22Rv1 (cell line): ENCODE measurements at regions not wholly inside any gene's neighbourhood (a gene's known extent, or its start where the extent isn't known, plus 50 kb on each side); places are given as distances from the start of the nearest gene placed in this dataset.

Source experiments
- CTCF ChIP-seq: fragments of 450-650 bp; IDR thresholded peaks from 2 replicates; pipeline ENCODE4 v1.5.1; 2017; ENCODE audit warnings: mild to moderate bottlenecking
- ZFX ChIP-seq: fragments of 450-650 bp; IDR thresholded peaks from 2 replicates; pipeline ENCODE4 v1.6.1; 2017; ENCODE audit warnings: antibody characterized with exemption, borderline replicate concordance

GRCh38 chr12:107258780-107259179 lies 165.4 kb upstream of the CRY1 start:
- TF ChIP-seq CTCF (no peak), ZFX (no peak)
